Fibroblast of lung (primary cell): ENCODE measurements at regions not wholly inside any gene's neighbourhood (a gene's known extent, or its start where the extent isn't known, plus 50 kb on each side); places are given as distances from the start of the nearest gene placed in this dataset.

Source experiments
- CTCF ChIP-seq, 2 donors: IDR thresholded peaks in 1 of 2; conservative IDR thresholded peaks in 1 of 2; 1 replicate in 1 of 2; 2 replicates in 1 of 2; pipeline ENCODE4 v1.5.1; 2011 to 2012; ENCODE audit warnings: low read length in 2 of 2, control low read depth in 1 of 2, inconsistent platforms in 1 of 2, low read depth in 1 of 2, mild to moderate bottlenecking in 1 of 2
- EZH2 ChIP-seq: IDR thresholded peaks from 2 replicates; pipeline ENCODE4 v1.5.1; 2012; ENCODE audit warnings: low read length, control low read depth, mild to moderate bottlenecking; ENCODE audit errors: missing control alignments

- no peak for TF ChIP-seq CTCF (conservative IDR thresholded peaks at IDR 0.05 in 1 of 2, IDR thresholded peaks at IDR 0.05 in 1 of 2; ENCODE audit: low read depth in 1 of 2, low read length in 2 of 2)
- no peak for TF ChIP-seq EZH2
Observed at GRCh38 chrX:139156356-139156755, 374.2 kb upstream of the F9 start.
